ENCODE measurements at regions not wholly inside any gene's neighbourhood (a gene's known extent, or its start where the extent isn't known, plus 50 kb on each side); places are given as distances from the start of the nearest gene placed in this dataset.

DNA sequence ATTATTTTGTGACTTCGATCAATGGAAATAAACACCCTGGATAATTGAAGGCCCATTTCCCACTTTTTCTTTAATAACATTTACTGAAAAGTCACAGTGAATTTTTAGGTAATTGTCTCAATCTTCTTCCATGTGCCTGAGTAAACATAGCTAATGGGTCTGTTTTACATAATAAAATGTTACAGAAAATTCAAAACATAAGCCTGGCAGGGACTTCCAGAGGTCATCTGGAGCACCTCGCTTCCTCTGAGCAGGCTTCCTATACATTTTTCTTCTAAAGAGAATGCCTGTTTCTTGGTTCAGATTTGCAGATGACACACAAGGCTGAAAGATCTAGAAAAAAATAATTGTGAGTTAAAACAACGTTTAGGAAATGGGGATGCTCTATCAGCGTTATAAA lies 183.8 kb upstream of the PDE3A start:
- no peak for TF ChIP-seq TAF1 (IDR thresholded peaks at IDR 0.05; ENCODE audit: low read depth, low read length)
- TF ChIP-seq POLR2A (IDR thresholded peaks at IDR 0.05; ENCODE audit: low read depth, low read length), result no peak
- no peak for TF ChIP-seq SPI1 (IDR thresholded peaks at IDR 0.05; ENCODE audit: low read depth, low read length)
- no peak for TF ChIP-seq PAX5 (IDR thresholded peaks at IDR 0.05; ENCODE audit: insufficient read depth, low read length, severe bottlenecking)
- TF ChIP-seq POU2F2 (IDR thresholded peaks at IDR 0.05; ENCODE audit: low read depth, low read length), result no peak
- TF ChIP-seq POLR2AphosphoS5 (IDR thresholded peaks at IDR 0.05; ENCODE audit: low read depth, low read length), result no peak
- DNase-seq (ENCODE audit: insufficient read length, low spot score) (no peak), FAIRE-seq (no peak)

DNA sequence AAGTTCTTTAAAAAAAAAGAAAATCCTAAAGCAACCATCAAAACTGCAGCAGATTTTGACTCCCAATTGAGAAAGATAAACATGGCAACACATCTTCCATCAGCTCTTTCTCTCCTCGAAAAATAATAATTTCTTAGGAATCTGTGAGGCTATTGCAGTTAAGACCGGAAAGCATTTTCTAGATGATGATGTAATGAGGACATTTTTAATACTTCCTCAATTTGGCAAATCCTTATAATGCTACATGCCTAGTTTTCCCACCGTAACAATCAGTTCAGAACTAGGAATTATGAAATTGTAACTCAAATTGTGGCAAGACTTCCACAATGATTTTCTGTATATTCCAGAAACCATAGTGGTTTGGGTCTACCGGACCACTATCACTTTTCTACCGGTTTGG lies 180.9 kb upstream of the PDE3A start:
- no peak for DNase-seq (ENCODE audit: insufficient read length, low spot score)
- TF ChIP-seq POLR2A (IDR thresholded peaks at IDR 0.05; ENCODE audit: low read depth, low read length) (no peak), PAX5 (IDR thresholded peaks at IDR 0.05; ENCODE audit: insufficient read depth, low read length, severe bottlenecking) (no peak), SPI1 (IDR thresholded peaks at IDR 0.05; ENCODE audit: low read depth, low read length) (no peak), POU2F2 (IDR thresholded peaks at IDR 0.05; ENCODE audit: low read depth, low read length) (no peak), TAF1 (IDR thresholded peaks at IDR 0.05; ENCODE audit: low read depth, low read length) (no peak), POLR2AphosphoS5 (IDR thresholded peaks at IDR 0.05; ENCODE audit: low read depth, low read length) (no peak)
- no peak for FAIRE-seq

GRCh38 chr12:20188930-20189653 lies 179.2 kb upstream of the PDE3A start:
- TF ChIP-seq TAF1 (IDR thresholded peaks at IDR 0.05; ENCODE audit: low read depth, low read length) (no peak), PAX5 (IDR thresholded peaks at IDR 0.05; ENCODE audit: insufficient read depth, low read length, severe bottlenecking) (no peak), POLR2AphosphoS5 (IDR thresholded peaks at IDR 0.05; ENCODE audit: low read depth, low read length) (no peak), SPI1 (IDR thresholded peaks at IDR 0.05; ENCODE audit: low read depth, low read length) (no peak), POU2F2 (IDR thresholded peaks at IDR 0.05; ENCODE audit: low read depth, low read length) (no peak), POLR2A (IDR thresholded peaks at IDR 0.05; ENCODE audit: low read depth, low read length) (no peak)
- no peak for FAIRE-seq
- DNase-seq (ENCODE audit: insufficient read length, low spot score), result no peak

- DNase-seq (ENCODE audit: insufficient read length, low spot score) (no peak), FAIRE-seq (no peak)
- no peak for TF ChIP-seq POLR2AphosphoS5 (IDR thresholded peaks at IDR 0.05; ENCODE audit: low read depth, low read length)
- TF ChIP-seq SPI1 (IDR thresholded peaks at IDR 0.05; ENCODE audit: low read depth, low read length), result no peak
- no peak for TF ChIP-seq PAX5 (IDR thresholded peaks at IDR 0.05; ENCODE audit: insufficient read depth, low read length, severe bottlenecking)
- no peak for TF ChIP-seq POLR2A (IDR thresholded peaks at IDR 0.05; ENCODE audit: low read depth, low read length)
- no peak for TF ChIP-seq TAF1 (IDR thresholded peaks at IDR 0.05; ENCODE audit: low read depth, low read length)
- no peak for TF ChIP-seq POU2F2 (IDR thresholded peaks at IDR 0.05; ENCODE audit: low read depth, low read length)
These were observed 178.6 kb upstream of the PDE3A start for GRCh38 chr12:20189767-20190166.

- FAIRE-seq, result no peak
- TF ChIP-seq TAF1 (IDR thresholded peaks at IDR 0.05; ENCODE audit: low read depth, low read length) (no peak), PAX5 (IDR thresholded peaks at IDR 0.05; ENCODE audit: insufficient read depth, low read length, severe bottlenecking) (no peak), POLR2A (IDR thresholded peaks at IDR 0.05; ENCODE audit: low read depth, low read length) (no peak), POU2F2 (IDR thresholded peaks at IDR 0.05; ENCODE audit: low read depth, low read length) (no peak), SPI1 (IDR thresholded peaks at IDR 0.05; ENCODE audit: low read depth, low read length) (no peak), POLR2AphosphoS5 (IDR thresholded peaks at IDR 0.05; ENCODE audit: low read depth, low read length) (no peak)
These were observed 174.2 kb upstream of the PDE3A start for GRCh38 chr12:20194171-20194570.

GRCh38 chr12:20196767-20197166 lies 171.6 kb upstream of the PDE3A start:
- TF ChIP-seq SPI1 (IDR thresholded peaks at IDR 0.05; ENCODE audit: low read depth, low read length) (no peak), POU2F2 (IDR thresholded peaks at IDR 0.05; ENCODE audit: low read depth, low read length) (no peak), PAX5 (IDR thresholded peaks at IDR 0.05; ENCODE audit: insufficient read depth, low read length, severe bottlenecking) (no peak), POLR2A (IDR thresholded peaks at IDR 0.05; ENCODE audit: low read depth, low read length) (no peak), POLR2AphosphoS5 (IDR thresholded peaks at IDR 0.05; ENCODE audit: low read depth, low read length) (no peak), TAF1 (IDR thresholded peaks at IDR 0.05; ENCODE audit: low read depth, low read length) (no peak)
- DNase-seq (ENCODE audit: insufficient read length, low spot score) (no peak), FAIRE-seq (no peak)

More at GRCh38 chr12:20194171-20194570, 174.2 kb upstream of the PDE3A start:
- no peak for DNase-seq (ENCODE audit: insufficient read length, low spot score)

- TF ChIP-seq TAF1 (IDR thresholded peaks at IDR 0.05; ENCODE audit: low read depth, low read length) (no peak), POU2F2 (IDR thresholded peaks at IDR 0.05; ENCODE audit: low read depth, low read length) (no peak)
- no peak for FAIRE-seq
- DNase-seq (ENCODE audit: insufficient read length, low spot score), result no peak
These were observed 170.9 kb upstream of the PDE3A start for GRCh38 chr12:20197411-20197810.

- DNase-seq (ENCODE audit: insufficient read length, low spot score) (no peak), FAIRE-seq (no peak)
- TF ChIP-seq PAX5 (IDR thresholded peaks at IDR 0.05; ENCODE audit: insufficient read depth, low read length, severe bottlenecking), result no peak
- no peak for TF ChIP-seq POLR2AphosphoS5 (IDR thresholded peaks at IDR 0.05; ENCODE audit: low read depth, low read length)
- TF ChIP-seq POLR2A (IDR thresholded peaks at IDR 0.05; ENCODE audit: low read depth, low read length), result no peak
- TF ChIP-seq TAF1 (IDR thresholded peaks at IDR 0.05; ENCODE audit: low read depth, low read length), result no peak
- no peak for TF ChIP-seq SPI1 (IDR thresholded peaks at IDR 0.05; ENCODE audit: low read depth, low read length)
- TF ChIP-seq POU2F2 (IDR thresholded peaks at IDR 0.05; ENCODE audit: low read depth, low read length), result no peak
These were observed 168.6 kb upstream of the PDE3A start for GRCh38 chr12:20199780-20200179.

DNA sequence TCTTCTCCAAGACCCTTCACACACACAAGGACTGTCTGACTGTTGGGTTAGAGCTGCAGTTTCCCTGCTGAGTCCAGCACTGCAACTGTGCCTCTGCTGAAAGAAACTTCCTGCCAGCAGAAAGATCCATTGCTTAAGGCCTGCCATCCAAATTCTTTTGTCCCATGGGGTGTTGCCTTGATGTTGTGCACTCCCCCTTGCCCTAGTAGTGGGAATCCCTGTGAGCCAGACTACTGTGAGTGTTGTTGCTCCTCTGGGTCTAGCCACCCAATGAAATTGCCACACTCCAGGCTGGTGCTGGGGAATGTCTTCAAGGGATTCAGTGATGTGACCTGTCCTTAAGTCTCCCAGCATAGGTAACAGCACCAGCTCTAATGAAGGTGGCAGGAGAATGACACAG lies 166.6 kb upstream of the PDE3A start:
- DNase-seq (ENCODE audit: insufficient read length, low spot score), result no peak
- no peak for FAIRE-seq
- no peak for TF ChIP-seq TAF1 (IDR thresholded peaks at IDR 0.05; ENCODE audit: low read depth, low read length)

DNA sequence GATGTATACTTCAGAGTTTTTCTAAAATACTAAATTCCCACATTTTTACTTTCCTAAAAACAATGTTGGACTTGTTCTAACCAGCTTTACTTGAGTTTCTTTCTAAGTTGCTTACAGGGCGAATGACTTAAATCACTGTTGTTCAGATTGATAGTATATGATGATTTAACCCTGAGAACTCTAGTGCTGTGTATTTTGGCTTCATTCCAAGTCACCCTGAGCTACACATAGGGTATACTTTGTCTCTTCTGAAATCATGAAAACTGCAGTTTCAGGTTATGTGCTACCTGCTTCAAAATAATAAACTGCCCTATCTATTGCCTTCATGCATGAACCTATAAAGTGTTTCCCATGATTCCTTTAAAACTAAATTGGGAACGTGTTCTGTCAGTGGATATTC lies 162.5 kb upstream of the PDE3A start:
- no peak for FAIRE-seq
- TF ChIP-seq PAX5 (IDR thresholded peaks at IDR 0.05; ENCODE audit: insufficient read depth, low read length, severe bottlenecking) (no peak), POLR2AphosphoS5 (IDR thresholded peaks at IDR 0.05; ENCODE audit: low read depth, low read length) (no peak), TAF1 (IDR thresholded peaks at IDR 0.05; ENCODE audit: low read depth, low read length) (no peak), POLR2A (IDR thresholded peaks at IDR 0.05; ENCODE audit: low read depth, low read length) (no peak), SPI1 (IDR thresholded peaks at IDR 0.05; ENCODE audit: low read depth, low read length) (no peak), POU2F2 (IDR thresholded peaks at IDR 0.05; ENCODE audit: low read depth, low read length) (no peak)
- DNase-seq (ENCODE audit: insufficient read length, low spot score), result no peak

Data from GM12891 (cell line).